ENCODE measurements at regions not wholly inside any gene's neighbourhood (a gene's known extent, or its start where the extent isn't known, plus 50 kb on each side); places are given as distances from the start of the nearest gene placed in this dataset.
"Not testable (repeated sequence)": the region's sequence is repeated elsewhere in the genome, so short reads cannot be mapped to it uniquely, and the experiment has no call there.

DNA sequence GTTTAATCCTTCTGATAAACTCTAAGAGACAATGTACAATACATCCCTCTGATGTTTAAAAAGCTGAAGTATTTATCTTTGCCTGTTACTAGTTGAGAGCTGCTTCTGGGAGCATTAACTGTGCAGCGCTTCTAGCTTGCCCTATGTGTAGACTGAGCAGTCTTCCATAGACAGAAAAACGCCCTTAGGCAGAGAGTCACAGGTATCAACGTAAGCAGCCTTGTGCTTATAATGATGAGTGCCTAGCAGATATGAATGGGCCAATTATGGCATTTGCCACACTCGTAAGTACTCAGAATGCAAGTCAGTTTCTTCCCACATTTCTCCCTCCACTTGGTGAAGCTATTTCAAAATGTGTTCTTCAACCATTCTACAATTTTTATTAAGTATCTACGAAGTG lies 731.1 kb upstream of the SLC8A1 start:
- no peak for DNase-seq

DNA sequence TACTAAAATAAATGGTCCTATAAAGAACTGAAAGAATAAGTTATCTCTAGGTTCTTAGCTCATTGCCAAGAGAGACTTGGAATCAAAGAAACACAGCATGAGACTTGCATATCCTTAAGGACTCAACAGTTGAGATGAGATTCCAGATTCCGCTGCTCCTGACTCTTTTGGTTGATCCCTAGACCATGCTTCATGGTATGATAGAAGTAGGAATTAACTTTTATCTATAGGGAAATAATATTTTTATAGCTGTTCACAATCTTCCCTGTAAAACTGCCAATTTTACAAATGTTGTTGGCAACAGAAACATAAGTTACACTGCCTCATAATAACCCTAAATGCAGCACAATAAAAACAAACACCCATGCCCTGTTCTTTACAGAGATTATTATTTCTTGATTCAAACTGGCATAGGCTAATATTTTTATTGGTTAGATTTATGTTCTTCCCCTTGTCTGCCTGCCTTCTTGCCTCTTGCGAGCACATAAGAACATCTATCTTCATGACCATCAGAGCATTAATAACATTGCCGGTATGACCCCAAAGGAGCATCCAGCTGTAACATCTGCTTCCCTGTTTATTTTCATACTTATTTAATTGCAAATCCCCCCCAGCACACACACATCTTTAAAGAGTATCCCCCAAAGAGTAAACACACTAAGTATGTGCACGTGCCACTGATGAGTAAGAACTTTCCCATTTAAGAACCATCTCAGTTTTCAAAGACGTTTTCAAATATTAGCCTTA lies 735.7 kb upstream of the SLC8A1 start:
- DNase-seq, result no peak

DNA sequence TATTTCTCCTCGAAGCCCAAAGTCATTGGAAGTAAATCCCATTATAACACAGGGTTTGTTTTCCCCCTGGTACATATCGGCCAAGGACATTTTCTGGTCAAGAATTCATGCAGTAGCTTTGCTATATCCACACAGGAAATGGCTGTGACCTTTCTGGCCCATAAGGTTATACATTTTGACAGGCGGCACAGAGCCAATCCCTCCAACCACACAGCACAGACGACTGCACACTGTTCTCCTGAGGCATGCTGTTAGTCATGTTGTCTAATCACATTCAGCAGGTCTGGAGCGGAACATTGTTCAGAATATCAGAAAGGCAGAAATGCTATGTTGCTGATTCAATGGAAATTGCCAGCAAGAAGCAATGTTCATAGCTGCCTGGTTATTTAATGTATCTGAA lies 742.3 kb upstream of the SLC8A1 start:
- DNase-seq, result no peak

DNA sequence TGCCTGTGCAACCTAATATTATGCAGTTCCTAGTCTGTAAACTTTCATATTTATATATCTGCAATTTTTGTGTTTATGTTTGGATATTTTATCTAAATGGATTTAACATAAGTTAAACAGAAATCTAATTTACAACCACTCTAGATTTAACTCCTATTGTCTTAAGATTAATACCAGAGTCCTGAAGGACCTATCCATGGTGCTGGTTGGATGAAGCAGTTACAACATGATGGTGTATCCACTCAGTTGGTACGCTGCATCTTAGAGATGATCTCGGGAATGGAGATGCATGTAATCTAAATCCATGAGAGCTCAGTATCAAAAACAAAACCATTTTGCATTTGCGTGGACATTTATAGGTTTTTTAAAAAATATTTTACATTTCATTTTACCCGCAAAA lies 745.9 kb upstream of the SLC8A1 start:
- no peak for DNase-seq

DNA sequence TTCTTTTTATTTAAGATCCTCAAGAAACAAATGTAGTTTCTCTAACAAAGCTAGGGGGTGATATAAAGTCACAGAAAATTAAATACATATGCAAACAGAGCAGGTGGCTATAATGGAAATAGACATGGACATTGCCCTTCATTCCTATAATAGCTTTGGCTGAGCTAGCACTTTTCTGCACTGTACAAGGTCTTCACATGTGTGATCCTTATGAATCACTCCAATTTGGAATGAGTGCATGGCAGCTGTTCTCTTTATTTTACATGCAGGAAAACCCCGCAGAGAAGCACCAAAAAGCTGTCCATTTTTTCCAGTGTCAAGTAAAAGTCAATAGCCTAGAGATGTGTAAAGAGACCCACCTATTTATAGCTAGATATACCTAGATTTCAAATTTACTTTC lies 747.4 kb upstream of the SLC8A1 start:
- DNase-seq, result no peak

DNA sequence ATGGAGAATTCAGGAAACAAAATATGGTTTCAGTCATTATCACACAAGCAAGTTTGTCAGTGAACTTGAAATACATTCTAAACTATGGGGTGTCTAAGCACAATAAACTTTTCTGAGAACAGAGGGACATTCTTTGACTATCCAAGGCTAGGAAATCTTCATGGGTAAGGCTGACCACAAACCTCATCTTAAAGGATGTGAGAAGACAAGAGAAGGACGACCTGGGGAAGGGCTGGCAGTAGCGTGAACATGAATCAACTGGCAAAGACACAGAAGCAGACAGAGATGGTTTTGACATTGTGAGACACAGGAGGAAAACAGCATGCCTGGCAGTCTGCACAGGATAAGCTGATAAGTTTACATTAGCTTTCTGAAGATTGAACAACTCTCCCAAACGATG lies 752.4 kb upstream of the SLC8A1 start:
- DNase-seq, result no peak

DNA sequence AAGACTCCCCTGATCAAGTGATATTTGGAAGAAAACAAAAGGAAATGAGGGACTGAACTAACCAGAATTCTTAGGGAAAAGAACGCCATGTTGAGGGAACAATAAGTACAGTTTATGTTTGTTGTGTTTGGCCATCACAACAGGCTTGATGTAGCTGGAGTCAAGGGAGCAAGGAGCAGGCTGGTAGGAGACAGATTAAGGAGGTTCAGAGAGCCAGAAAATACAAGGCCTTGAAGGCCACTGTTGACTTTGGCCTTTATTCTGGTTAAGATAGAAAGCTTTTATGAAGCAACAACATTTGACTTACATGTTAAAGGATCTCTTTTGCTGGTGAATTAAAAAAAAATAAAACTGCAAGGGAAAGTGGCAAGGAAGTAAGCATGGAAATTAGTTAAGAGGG lies 754.1 kb upstream of the SLC8A1 start:
- DNase-seq, result no peak

DNA sequence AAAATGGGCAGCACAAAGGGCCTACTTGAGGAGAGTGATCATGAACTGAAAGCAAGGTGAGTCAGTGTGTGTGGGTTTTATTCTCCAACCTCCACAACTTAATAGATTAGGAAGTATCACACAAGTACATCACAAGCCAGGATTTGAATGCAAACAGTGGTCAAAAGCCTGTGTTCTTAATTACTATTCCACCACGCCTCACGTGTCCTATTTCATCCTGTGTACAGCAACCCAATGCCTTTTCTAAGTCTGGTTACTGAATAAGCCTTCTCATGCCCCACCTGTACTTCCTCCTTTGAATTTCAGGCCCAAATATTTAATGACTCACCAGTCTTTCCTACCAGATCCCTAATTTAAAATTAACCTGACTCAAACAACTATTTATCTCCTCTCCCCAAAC lies 755.7 kb upstream of the SLC8A1 start:
- no peak for DNase-seq

DNA sequence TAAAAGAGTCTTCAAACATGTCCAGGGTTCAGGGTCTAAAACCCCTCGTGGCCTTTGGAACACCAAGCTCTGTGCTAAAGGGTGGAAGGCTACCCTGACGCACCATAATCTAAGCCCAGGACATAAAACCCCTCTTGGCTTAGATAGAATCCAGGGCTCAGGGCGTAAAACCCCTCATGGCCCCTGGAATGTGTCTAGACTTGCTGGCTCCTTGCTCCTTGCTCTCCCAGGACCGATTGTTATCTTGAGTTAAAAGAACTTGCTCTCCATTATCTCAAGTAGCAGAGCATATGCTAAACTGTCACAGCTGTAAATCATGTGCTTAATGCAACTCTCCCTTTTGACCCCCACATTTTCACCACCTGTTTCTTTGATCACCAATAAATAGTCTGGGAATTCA lies 758.1 kb upstream of the SLC8A1 start:
- not testable (repeated sequence) for DNase-seq

DNA sequence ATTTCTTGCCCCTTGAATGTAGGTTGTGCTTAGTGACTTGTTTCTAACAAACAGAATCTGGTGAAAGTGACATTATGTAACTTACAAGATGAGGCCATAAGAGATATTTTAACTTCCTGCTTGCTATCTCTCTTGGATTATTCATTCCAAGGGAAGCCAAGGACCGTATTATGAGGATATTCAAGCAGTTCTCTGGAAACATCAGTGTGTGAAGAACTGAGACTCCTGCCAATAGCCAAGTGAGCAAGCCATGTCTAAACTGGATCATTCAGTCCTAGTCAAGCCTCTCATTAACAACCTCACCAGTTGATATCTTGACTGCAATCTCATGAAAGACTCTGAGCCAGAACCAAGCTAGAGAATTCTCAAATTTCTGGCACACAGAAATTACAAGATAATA lies 765.1 kb upstream of the SLC8A1 start:
- no peak for DNase-seq

DNA sequence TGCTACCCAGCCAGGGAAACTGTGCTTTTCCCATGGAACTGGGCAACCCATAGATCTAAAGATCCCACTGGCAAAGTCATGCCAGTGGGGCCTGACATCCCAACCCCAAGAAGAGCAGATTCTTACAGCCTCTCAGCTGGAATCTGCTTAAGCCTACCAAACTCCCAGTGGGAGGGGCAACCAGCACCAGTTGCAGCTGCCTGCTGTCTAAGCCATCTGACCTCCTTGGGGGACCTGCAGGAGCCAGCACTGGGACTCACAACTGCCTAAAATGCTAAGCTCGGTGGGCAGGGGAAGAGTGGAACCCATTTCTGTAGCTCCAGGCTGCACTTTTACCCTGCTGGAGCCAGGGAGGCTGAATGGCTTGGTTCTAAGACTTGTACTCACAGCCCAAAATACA lies 770.7 kb upstream of the SLC8A1 start:
- no peak for DNase-seq

DNA sequence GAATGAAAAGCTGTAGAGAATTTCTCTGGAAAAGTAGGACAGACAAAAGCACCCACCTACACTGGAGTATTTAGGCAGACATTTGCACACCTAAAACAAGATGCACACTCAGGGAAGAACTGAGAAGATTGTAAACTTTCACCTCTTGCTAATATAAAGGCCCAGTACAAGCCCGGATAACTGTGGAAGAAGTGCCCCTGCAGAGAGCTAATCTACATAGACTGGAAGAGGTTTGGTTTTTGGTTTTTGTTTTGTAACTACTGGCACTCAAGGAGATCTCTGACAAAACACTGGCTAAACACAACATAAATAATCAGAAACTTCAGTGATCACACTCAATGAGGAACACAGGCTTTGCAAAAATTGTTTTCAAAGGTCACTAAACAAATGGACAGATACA lies 782.2 kb upstream of the SLC8A1 start:
- no peak for DNase-seq

DNA sequence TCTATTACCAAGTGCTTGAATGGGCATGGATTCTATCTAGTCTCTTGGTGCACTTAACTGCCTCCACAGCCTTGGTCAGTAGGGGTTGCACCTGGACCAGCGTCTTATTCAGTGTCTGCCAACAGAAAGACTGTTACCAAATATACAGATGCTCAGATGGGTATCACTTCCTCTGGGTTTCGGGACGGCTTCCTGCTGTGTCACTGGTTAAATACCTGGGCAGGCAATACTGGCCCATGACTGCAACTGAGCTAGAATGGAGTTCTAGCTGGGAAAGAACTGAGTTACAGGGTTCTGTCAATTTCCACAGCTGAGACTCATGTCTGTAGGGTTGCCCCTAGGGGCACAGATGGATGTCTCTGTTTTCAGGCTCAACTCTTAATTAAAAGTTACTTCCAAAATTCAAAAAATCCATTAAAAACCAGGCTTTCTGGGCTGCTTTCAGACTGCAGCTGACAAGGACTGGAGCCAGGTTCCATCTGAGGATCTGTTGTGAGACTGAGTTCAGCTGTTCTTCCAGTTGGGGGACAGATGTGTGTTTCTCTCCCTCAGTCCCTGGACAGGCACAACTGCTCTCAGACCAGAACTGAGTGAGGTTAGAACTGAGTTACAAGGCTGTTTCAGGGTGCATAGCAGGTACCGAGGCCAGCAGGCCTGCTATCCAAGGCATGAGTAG lies 789.6 kb upstream of the SLC8A1 start:
- no peak for DNase-seq

DNA sequence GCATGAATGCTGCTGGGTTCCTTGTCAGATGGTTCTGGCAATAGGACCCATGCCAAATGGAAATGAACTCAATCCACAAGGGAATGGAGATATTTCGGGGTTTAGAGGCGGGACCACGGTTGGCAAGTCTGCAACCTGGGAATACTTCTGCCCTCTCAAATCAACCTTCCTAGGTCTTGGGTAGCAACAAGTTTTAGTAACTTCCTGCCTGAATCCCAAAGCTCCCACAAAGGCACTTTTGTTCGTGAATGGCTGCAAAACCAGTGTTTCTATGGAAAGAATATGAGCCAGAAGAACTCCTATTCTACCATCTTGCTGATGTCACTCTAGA lies 790.1 kb upstream of the SLC8A1 start:
- DNase-seq, result no peak

DNA sequence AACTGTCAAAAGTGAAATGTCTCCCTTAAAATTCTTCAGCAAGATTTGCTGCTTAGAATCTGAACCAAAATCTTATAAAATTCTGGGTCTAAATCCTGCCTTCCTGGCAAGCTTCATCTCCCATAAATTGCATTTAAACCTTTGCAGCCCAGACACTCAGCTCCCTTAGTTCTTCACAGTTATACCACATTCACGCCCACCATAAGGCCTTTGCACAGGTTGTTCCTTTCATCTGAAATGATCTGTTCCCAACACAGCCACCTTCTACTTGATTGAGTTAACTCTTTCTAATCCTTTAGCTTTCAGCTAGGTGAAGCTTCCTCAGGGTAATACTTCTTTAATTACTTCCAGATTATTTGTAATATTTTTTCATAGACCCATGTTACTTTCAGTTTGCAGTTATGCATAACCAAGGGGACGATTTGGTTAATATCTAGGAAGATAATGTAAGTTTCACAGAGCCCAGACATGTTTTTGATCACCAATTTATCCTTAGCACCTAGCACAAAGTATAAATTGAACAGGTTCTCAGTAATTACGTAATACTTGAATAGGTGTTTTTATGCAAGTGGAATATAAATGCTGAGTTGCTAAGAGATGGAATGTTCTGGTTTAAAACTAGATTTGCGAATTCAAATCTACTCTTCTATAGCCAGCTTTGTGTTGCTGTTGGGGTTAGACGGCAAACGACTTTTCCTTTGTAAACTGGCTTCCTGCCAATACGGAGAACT lies 779.7 kb upstream of the PKDCC start:
- DNase-seq, result no peak

DNA sequence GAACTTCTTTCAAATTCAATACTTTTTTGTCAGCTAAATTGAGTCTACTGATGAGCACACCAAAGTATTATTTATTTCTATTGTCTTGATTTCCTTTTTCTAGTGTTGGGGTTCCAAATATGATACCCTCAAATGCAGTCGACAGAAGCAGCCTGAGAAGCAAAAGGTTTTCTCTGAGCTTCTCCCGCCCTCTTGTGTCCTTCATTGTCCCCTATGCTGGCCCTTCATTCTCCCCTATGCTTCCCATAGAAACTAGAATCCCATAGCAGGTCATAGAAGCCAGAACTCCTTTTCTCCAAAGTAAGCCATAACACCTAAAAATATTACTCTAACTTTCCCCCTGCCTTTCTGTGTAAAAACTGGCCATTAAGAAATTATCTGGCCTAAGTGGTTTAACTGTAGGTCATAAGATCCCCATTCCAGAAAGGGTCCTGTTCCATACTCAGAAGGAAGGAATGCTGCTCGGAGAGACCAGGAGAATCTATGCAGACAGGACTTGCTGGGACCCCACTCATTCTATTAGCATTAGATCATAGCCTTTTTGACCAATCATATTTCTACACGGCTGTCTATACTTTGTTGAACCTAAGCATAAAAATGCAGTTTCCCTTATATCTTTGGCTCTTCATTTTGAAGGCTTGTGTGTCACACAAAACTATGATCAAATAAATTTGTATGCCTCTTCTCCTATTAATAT lies 764.6 kb upstream of the PKDCC start:
- DNase-seq, result no peak

DNA sequence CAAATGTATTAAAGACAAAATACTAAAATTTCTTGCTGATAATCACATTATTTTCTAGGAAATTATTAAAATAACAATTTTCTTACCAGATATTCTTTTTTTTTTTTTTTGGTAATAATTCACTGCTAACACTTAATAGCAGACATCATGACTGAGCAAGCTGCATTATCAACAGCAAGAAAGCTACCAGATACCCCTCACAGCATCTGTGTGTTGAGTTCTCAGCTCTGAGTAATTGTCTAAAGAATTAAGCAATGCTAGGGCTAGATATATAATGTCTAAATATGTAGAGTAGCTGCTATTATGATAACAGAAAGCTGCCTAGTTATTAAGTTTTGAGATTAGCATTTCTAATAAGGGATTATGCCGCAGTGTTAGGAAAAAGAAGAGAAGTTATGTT lies 754.3 kb upstream of the PKDCC start:
- DNase-seq, result no peak

DNA sequence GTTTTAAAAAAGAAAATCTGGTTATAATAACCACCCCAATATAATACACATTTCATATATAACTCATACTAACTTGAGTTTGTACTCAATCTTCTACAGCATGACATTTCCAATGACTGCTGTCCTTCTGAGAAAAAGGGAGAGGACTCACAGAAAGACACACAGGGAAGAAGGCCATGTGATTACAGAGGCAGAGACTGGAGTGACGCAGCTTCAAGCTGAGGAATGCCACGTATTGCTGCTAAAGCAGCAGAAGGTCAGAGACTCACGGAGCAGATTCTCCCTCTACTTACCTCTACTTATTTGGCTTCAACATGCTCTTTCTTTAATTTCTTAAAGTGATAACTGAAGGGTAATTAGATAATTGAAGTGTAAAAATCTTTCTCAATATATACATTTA lies 753.5 kb upstream of the PKDCC start:
- no peak for DNase-seq

DNA sequence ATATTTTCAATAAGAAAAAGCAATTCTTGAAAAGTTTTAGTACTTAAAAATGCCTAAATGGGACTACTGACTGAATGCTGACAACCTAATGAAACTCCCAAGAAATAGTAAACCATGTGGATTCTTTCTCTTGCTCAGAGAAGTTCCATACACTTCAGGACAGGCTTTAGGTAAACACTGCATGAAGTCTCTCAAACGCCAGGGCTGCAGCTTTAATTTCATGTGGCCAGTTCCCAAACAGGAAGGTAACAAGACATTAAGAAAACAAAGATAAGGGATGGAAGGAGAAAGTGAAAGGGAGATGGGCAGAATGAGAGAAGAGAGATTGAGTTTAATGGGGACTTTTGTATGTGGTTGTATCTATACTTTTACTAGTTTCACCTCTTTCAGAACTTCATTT lies 734.7 kb upstream of the PKDCC start:
- no peak for DNase-seq

DNA sequence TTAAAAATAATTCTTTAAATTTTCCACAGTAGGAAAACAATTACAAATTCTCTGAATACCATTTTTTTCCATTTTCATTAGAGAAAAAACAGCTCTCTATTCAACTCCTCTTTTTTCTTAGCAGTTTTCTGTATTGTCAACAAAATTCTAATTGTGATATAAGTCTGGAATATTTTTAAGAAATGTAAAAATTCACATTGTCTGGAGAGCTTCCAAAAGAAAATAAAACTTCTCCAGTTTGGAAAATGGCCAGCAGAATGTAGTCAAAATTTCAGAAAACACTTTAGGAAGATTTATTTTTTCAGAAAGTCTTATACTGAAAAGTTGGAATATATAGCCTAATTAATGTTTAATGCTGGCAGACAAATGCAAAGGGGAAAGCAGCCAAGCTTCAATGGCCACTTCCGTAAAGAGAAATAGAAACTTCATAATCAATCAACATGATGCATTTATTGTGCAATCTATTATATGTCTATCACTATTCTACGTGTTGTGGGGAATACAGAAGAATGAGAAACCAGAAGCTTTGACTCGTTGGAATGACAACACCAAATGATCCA lies 733.2 kb upstream of the PKDCC start:
- no peak for DNase-seq

DNA sequence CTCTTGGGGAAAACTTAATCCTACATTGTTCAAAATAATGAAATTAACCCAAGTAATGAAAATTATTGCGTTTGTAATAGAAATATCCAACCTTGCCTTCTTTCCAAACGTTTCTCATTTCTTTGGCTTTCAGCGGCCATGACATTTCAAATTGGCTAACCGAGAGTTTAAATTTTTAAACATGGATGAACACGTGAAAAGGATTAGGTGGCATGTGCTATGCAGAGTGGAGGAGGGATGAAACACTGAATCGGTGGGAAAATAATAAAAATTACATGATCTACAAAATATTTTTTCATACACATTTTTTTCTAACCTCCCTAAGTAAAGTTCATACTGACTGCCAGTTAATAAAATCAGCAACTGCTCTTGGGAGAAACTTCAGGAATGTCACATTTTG lies 728.4 kb upstream of the PKDCC start:
- no peak for DNase-seq

DNA sequence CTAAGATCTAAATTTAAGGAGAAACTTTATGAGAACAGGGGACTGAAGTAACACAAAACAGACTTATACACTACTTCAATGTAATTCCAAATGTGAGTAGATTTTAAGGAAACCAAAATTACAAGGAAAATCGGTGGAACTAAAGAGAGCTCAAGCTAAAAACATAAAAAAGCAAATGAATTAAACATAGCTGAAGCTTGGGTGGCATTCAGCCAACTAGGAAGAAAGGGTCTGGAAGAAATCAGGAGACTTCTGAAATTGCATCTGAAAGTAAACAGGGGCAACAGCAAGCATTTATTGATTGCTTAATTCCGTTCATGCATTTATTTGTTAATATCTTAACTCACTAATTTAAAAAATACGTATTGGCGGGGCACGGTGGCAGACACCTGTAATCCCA lies 727.3 kb upstream of the PKDCC start:
- DNase-seq, result no peak

DNA sequence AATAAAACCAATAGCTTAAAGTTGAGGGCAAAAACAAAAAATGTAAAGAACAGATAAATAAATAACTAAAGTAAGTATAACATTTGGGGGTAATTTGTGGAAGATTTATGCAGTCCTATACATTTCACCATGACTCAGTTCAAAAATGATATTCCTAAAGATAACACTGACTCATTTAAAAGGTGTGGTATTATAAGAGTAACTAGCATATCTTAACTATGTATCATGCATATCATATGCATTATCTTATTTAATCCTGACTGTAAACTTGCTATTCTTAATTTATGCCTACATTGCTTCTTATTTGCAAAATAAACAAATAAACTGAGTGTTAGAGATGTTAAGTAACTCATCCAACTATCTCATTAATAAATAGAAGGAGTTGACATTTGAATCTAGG lies 726.5 kb upstream of the PKDCC start:
- DNase-seq, result no peak

DNA sequence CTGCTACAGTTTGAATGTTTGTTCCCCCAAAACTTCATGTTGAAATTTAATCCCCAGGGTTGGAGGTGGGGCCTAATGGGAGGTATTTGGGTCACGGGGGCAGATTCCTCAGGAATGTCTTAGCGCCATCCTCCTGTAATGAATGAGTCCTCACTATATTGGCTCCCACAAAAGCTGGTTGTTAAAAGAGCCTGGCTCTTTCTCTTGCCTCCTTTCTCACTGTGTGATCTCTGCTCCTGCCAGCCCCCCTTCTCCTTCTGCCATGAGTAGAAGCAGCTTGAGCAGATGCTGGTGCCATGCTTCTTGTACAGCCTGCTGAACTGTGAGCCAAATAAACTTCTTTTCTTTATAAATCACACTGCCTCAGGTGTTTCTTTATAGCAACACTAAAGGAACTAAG lies 721.0 kb upstream of the PKDCC start:
- no peak for DNase-seq
